ENCODE measurements at regions not wholly inside any gene's neighbourhood (a gene's known extent, or its start where the extent isn't known, plus 50 kb on each side); places are given as distances from the start of the nearest gene placed in this dataset.

DNA sequence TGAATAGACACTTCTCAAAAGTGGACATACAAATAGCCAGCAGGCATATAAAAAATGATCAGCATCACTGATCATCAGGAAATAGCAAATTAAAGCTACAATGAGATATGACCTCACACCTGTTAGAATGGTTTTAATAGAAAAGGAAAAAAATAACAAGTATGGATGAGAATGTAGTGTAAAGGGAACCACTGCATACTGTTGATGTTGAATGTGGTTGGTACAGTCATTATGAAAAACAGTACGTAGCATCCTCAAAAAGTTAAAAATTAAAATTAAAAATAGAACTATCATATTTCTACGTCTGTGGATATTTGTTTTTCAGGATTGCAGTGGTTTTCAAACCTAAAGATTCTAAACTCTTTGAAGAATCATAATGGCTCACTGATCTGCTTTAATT, 215.1 kb upstream of the NREP start:
- TF ChIP-seq, protein P1, sequence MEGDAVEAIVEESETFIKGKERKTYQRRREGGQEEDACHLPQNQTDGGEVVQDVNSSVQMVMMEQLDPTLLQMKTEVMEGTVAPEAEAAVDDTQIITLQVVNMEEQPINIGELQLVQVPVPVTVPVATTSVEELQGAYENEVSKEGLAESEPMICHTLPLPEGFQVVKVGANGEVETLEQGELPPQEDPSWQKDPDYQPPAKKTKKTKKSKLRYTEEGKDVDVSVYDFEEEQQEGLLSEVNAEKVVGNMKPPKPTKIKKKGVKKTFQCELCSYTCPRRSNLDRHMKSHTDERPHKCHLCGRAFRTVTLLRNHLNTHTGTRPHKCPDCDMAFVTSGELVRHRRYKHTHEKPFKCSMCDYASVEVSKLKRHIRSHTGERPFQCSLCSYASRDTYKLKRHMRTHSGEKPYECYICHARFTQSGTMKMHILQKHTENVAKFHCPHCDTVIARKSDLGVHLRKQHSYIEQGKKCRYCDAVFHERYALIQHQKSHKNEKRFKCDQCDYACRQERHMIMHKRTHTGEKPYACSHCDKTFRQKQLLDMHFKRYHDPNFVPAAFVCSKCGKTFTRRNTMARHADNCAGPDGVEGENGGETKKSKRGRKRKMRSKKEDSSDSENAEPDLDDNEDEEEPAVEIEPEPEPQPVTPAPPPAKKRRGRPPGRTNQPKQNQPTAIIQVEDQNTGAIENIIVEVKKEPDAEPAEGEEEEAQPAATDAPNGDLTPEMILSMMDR (conservative IDR thresholded peaks at IDR 0.05; ENCODE audit: low read depth, low read length) = no peak
- no peak for TF ChIP-seq MXI1 (IDR thresholded peaks at IDR 0.05; ENCODE audit: borderline replicate concordance, low read depth, low read length)
- no peak for TF ChIP-seq SMC3 (IDR thresholded peaks at IDR 0.05; ENCODE audit: low read depth, low read length)
- no peak for TF ChIP-seq RAD21 (IDR thresholded peaks at IDR 0.05; ENCODE audit: low read length)
- no peak for TF ChIP-seq BHLHE40 (IDR thresholded peaks at IDR 0.05; ENCODE audit: low read depth, low read length)
- no peak for TF ChIP-seq POLR2A (IDR thresholded peaks at IDR 0.05; ENCODE audit: low read depth, low read length)
- TF ChIP-seq, protein P2, sequence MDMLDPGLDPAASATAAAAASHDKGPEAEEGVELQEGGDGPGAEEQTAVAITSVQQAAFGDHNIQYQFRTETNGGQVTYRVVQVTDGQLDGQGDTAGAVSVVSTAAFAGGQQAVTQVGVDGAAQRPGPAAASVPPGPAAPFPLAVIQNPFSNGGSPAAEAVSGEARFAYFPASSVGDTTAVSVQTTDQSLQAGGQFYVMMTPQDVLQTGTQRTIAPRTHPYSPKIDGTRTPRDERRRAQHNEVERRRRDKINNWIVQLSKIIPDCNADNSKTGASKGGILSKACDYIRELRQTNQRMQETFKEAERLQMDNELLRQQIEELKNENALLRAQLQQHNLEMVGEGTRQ (IDR thresholded peaks at IDR 0.05; ENCODE audit: low read depth, low read length) = no peak
